H1 (cell line): ENCODE measurements at regions not wholly inside any gene's neighbourhood (a gene's known extent, or its start where the extent isn't known, plus 50 kb on each side); places are given as distances from the start of the nearest gene placed in this dataset.

ENCODE experiments used
- CTCF ChIA-PET: fragments of 300-600 bp; sonication (Branson Sonifier 250); formaldehyde crosslinking; loops from one replicate; lab custom pipeline; 2021; ENCODE audit not compliant: partially characterized antibody; lab: Charles Lee
- POLR2A ChIA-PET: fragments of 300-600 bp; sonication (Branson Sonifier 250); formaldehyde crosslinking; loops from one replicate; lab custom pipeline; 2021; ENCODE audit warnings: inconsistent platforms; ENCODE audit not compliant: partially characterized antibody; lab: Charles Lee
- DNase-seq, 2 experiments: peaks; one replicate each; pipeline versions ENCODE4 v3.0.0 to v3.0.0-alpha.2; 2010 to 2022; ENCODE audit warnings: low spot score in 2 of 2, low read depth in 1 of 2, mixed read lengths in 1 of 2
- FAIRE-seq: peaks from 2 replicates; lab custom pipeline; 2011; peaks lifted over from hg19 to GRCh38; lab: Jason Lieb, UNC
- H2AFZ ChIP-seq: 2 replicates; pipeline ENCODE4 v1.8.1; 2012; ENCODE audit warnings: low read length, inconsistent platforms
- H2AK5ac ChIP-seq: 2 replicates; pipeline ENCODE4 v1.6.1; 2013; ENCODE audit warnings: low read depth, low read length
- H2BK120ac ChIP-seq: replicated peaks from 2 replicates; pipeline ENCODE3; 2013; ENCODE audit warnings: low read depth, low read length, inconsistent platforms
- H2BK12ac ChIP-seq: 2 replicates; pipeline ENCODE4 v1.6.1; 2013; ENCODE audit warnings: low read depth, low read length
- H2BK15ac ChIP-seq: 2 replicates; pipeline ENCODE4 v1.6.1; 2013; ENCODE audit warnings: low read length
- H2BK20ac ChIP-seq: 2 replicates; pipeline ENCODE4 v1.6.1; 2013; ENCODE audit warnings: low read length
- H2BK5ac ChIP-seq: 2 replicates; pipeline ENCODE4 v1.6.1; 2013; ENCODE audit warnings: low read depth, low read length
- H3K14ac ChIP-seq: 2 replicates; pipeline ENCODE4 v1.6.1; 2013; ENCODE audit warnings: inconsistent platforms; ENCODE audit not compliant: insufficient read length
- H3K18ac ChIP-seq: 2 replicates; pipeline ENCODE4 v1.6.1; 2013; ENCODE audit warnings: low read length; ENCODE audit errors: extremely low read depth
- H3K23ac ChIP-seq: 2 replicates; pipeline ENCODE4 v1.6.1; 2013; ENCODE audit warnings: inconsistent platforms; ENCODE audit not compliant: insufficient read length
- H3K23me2 ChIP-seq: 2 replicates; pipeline ENCODE4 v1.6.1; 2013; ENCODE audit warnings: low read depth, low read length
- H3K27ac ChIP-seq: 2 replicates; pipeline ENCODE4 v1.6.1; 2011; ENCODE audit warnings: low read depth, low read length, inconsistent platforms
- H3K27me3 ChIP-seq, 4 experiments: replicated peaks in 1 of 4; 1 replicate in 1 of 4; 2 replicates in 3 of 4; pipeline versions ENCODE4 v1.6.1 to v1.8.1; 2011 to 2013; ENCODE audit warnings: low read length in 3 of 4, mild to moderate bottlenecking in 3 of 4, inconsistent platforms in 2 of 4, mixed read lengths in 2 of 4, moderate library complexity in 1 of 4; ENCODE audit not compliant: control insufficient read depth in 3 of 4, insufficient read depth in 3 of 4; ENCODE audit errors: extremely low read depth in 1 of 4
- H3K36me3 ChIP-seq, 4 experiments: 2 replicates each; pipeline versions ENCODE4 v1.6.1 to v1.8.1; 2011 to 2013; ENCODE audit warnings: mild to moderate bottlenecking in 4 of 4, low read length in 3 of 4, moderate library complexity in 2 of 4, control low read depth in 1 of 4, inconsistent platforms in 1 of 4; ENCODE audit not compliant: insufficient read depth in 4 of 4, control insufficient read depth in 2 of 4
- H3K4ac ChIP-seq: replicated peaks from 2 replicates; pipeline ENCODE3; 2013; ENCODE audit warnings: low read length, low read depth, mixed read lengths, inconsistent platforms; ENCODE audit not compliant: insufficient read length
- H3K4me1 ChIP-seq, 4 experiments: replicated peaks in 1 of 4; 1 replicate in 1 of 4; 2 replicates in 3 of 4; pipeline versions ENCODE4 v1.6.1 to v1.8.1; 2011 to 2013; ENCODE audit warnings: low read length in 3 of 4, inconsistent platforms in 2 of 4, mixed read lengths in 1 of 4; ENCODE audit not compliant: insufficient read depth in 4 of 4, control insufficient read depth in 3 of 4
- H3K4me2 ChIP-seq, 2 experiments: 2 replicates each; pipeline versions ENCODE4 v1.6.1 to v1.8.1; 2011 to 2013; ENCODE audit warnings: low read depth in 2 of 2, low read length in 2 of 2, control low read depth in 1 of 2, inconsistent platforms in 1 of 2, mild to moderate bottlenecking in 1 of 2; ENCODE audit not compliant: insufficient read depth in 1 of 2
- H3K4me3 ChIP-seq, 4 experiments: fragments of 200-600, 300-600 bp in 1 of 4; sonication (generic), shearing (Covaris generic), sonication (Bioruptor Twin) in 1 of 4; 2 replicates each; pipeline versions ENCODE4 v1.5.1 to v1.8.1; 2011 to 2016; ENCODE audit warnings: low read length in 4 of 4, low read depth in 3 of 4, control low read depth in 2 of 4, inconsistent platforms in 2 of 4, mild to moderate bottlenecking in 2 of 4, mixed read lengths in 1 of 4, moderate library complexity in 1 of 4; ENCODE audit not compliant: insufficient read depth in 2 of 4; ENCODE audit errors: extremely low read depth in 1 of 4
- H3K56ac ChIP-seq: replicated peaks from 2 replicates; pipeline ENCODE3; 2013; ENCODE audit warnings: low read depth, mild to moderate bottlenecking, mixed read lengths, low read length, inconsistent platforms; ENCODE audit not compliant: insufficient read length
- H3K79me1 ChIP-seq: 2 replicates; pipeline ENCODE4 v1.6.1; 2013; ENCODE audit warnings: low read depth, low read length, control low read depth
- H3K79me2 ChIP-seq, 2 experiments: 2 replicates each; pipeline versions ENCODE4 v1.6.1 to v1.8.1; 2012 to 2013; ENCODE audit warnings: low read length in 2 of 2, mild to moderate bottlenecking in 2 of 2, inconsistent platforms in 1 of 2; ENCODE audit not compliant: insufficient read depth in 2 of 2, control insufficient read depth in 1 of 2
- H3K9ac ChIP-seq, 4 experiments: replicated peaks in 1 of 4; 1 replicate in 1 of 4; 2 replicates in 3 of 4; pipeline versions ENCODE4 v1.6.1 to v1.8.1; 2011 to 2013; ENCODE audit warnings: low read depth in 3 of 4, low read length in 3 of 4, control low read depth in 2 of 4, mild to moderate bottlenecking in 2 of 4, moderate library complexity in 2 of 4, inconsistent platforms in 1 of 4; ENCODE audit errors: extremely low read depth in 1 of 4
- H3K9me3 ChIP-seq, 2 experiments: 2 replicates each; pipeline versions ENCODE4 v1.6.1 to v1.8.1; 2012 to 2013; ENCODE audit warnings: mild to moderate bottlenecking in 2 of 2, moderate library complexity in 2 of 2, control low read depth in 1 of 2, inconsistent platforms in 1 of 2, low read depth in 1 of 2, low read length in 1 of 2, mixed read lengths in 1 of 2; ENCODE audit not compliant: insufficient read depth in 2 of 2
- H4K20me1 ChIP-seq, 2 experiments: replicated peaks in 1 of 2; 2 replicates each; pipeline versions ENCODE3 to v1.8.1; 2011 to 2013; ENCODE audit warnings: inconsistent platforms in 2 of 2, low read length in 2 of 2, mild to moderate bottlenecking in 1 of 2; ENCODE audit not compliant: insufficient read depth in 2 of 2, control insufficient read depth in 1 of 2
- H4K5ac ChIP-seq: 2 replicates; pipeline ENCODE4 v1.6.1; 2013; ENCODE audit warnings: low read length, low read depth, mixed read lengths, inconsistent platforms; ENCODE audit not compliant: insufficient read length
- H4K8ac ChIP-seq: 2 replicates; pipeline ENCODE4 v1.8.0; 2013; ENCODE audit warnings: mild to moderate bottlenecking, moderate library complexity, low read length, inconsistent platforms; ENCODE audit not compliant: insufficient read depth; ENCODE audit errors: extremely low read depth
- H4K91ac ChIP-seq: replicated peaks from 2 replicates; pipeline ENCODE3; 2013; ENCODE audit warnings: low read length, mixed read lengths, inconsistent platforms; ENCODE audit not compliant: insufficient read length
- CEBPB ChIP-seq: IDR thresholded peaks from 2 replicates; pipeline ENCODE4 v1.6.1; 2012; ENCODE audit warnings: low read depth, low read length
- CTCF ChIP-seq, 3 experiments: IDR thresholded peaks; 1 replicate in 2 of 3; 2 replicates in 1 of 3; pipeline versions ENCODE4 v1.5.1 to v1.6.1; 2011; ENCODE audit warnings: low read length in 3 of 3, mild to moderate bottlenecking in 3 of 3, inconsistent platforms in 2 of 3, low read depth in 1 of 3, moderate library complexity in 1 of 3; ENCODE audit not compliant: insufficient read depth in 1 of 3; ENCODE audit errors: control extremely low read depth in 1 of 3
- E2F6 ChIP-seq: IDR thresholded peaks from 2 replicates; pipeline ENCODE4 v1.6.1; 2012; ENCODE audit warnings: inconsistent platforms
- EP300 ChIP-seq, 2 experiments: IDR thresholded peaks; 1 replicate in 1 of 2; 2 replicates in 1 of 2; pipeline ENCODE4 v1.6.1; 2011 to 2012; ENCODE audit warnings: low read depth in 2 of 2, low read length in 2 of 2, mild to moderate bottlenecking in 2 of 2, borderline replicate concordance in 1 of 2, inconsistent platforms in 1 of 2, moderate library complexity in 1 of 2
- EZH2 ChIP-seq: fragments of 200-600 bp; sonication (generic); IDR thresholded peaks from 2 replicates; pipeline ENCODE4 v1.7.1; 2012; ENCODE audit warnings: low read depth, mild to moderate bottlenecking, moderate library complexity, low read length, inconsistent platforms; ENCODE audit not compliant: severe bottlenecking
- HDAC2 ChIP-seq, 2 experiments: fragments of 300-600 bp in 1 of 2; sonication (generic) in 1 of 2; IDR thresholded peaks; 2 replicates each; pipeline ENCODE4 v1.6.1; 2011 to 2012; ENCODE audit warnings: low read depth in 2 of 2, low read length in 2 of 2, mild to moderate bottlenecking in 2 of 2, moderate library complexity in 2 of 2, borderline replicate concordance in 1 of 2, inconsistent platforms in 1 of 2
- KDM5A ChIP-seq: fragments of 200-600 bp; IDR thresholded peaks from 2 replicates; pipeline ENCODE4 v1.7.1; 2012; ENCODE audit warnings: mild to moderate bottlenecking, low read length, inconsistent platforms, mixed read lengths
- MAFK ChIP-seq: IDR thresholded peaks from 2 replicates; pipeline ENCODE4 v1.6.1; 2012; ENCODE audit warnings: low read depth, mild to moderate bottlenecking, improper control_type of control experiment, low read length
- SP2 ChIP-seq: IDR thresholded peaks from 2 replicates; pipeline ENCODE4 v1.6.1; 2012; ENCODE audit warnings: mild to moderate bottlenecking, low read length, inconsistent platforms
- SRF ChIP-seq: IDR thresholded peaks from 2 replicates; pipeline ENCODE4 v1.6.1; 2011; ENCODE audit warnings: mild to moderate bottlenecking, low read depth, low read length, moderate library complexity
- WGBS, 2 experiments: shearing (Covaris generic) in 1 of 2; methylation state at CpG; one replicate each; pipeline versions ENCODE4 v1.1.6 to v1.1.7; 2013 to 2015; ENCODE audit warnings: low lambda C conversion rate in 2 of 2, mixed read lengths in 2 of 2, inconsistent platforms in 1 of 2, low coverage in 1 of 2, missing lambda C conversion rate in 1 of 2; ENCODE audit not compliant: insufficient replicate concordance in 2 of 2, insufficient coverage in 1 of 2, insufficient read length in 1 of 2; ENCODE audit errors: extremely low coverage in 1 of 2, missing lambda C conversion rate in 1 of 2; 5-methylcytosine and 5-hydroxymethylcytosine counted together

GRCh38 chr6:76697585-76697984, 625.1 kb upstream of the IMPG1 start:
- no peak overlapping the region for H3K4me3 ChIP-seq
- no peak overlapping the region for H3K4ac ChIP-seq
- no peaks in the 10 kb centered on the region for H3K9me3 ChIP-seq
- no peaks in the 10 kb centered on the region; the same call in 1 of the 2 replicates for H3K79me1 ChIP-seq
- no peak overlapping the region for H3K4me2 ChIP-seq
- H2BK5ac ChIP-seq, result no peak overlapping the region
- no peak overlapping the region for H3K14ac ChIP-seq
- H4K5ac ChIP-seq, result no peak overlapping the region
- H3K9ac ChIP-seq, result no peak overlapping the region
- no peaks in the 10 kb centered on the region for H3K79me2 ChIP-seq
- ChIA-PET POLR2A (no interaction called here), CTCF (interaction anchor here (0.6 to 2.7 kb wide), 15 partner anchors 9 to 765 kb away, joined by 3 to 18 read pairs (median 3); no protein-coding TSS in a partner anchor)
- H2BK20ac ChIP-seq, result no peak overlapping the region
- H3K23ac ChIP-seq, result no peak overlapping the region
- no peak for DNase-seq
- no peaks in the 10 kb centered on the region for H3K36me3 ChIP-seq
- no peak overlapping the region for H4K91ac ChIP-seq
- no peak overlapping the region for H3K18ac ChIP-seq
- no peak overlapping the region for H2AFZ ChIP-seq
- H4K20me1 ChIP-seq, result peaks cover 2% of the 10 kb centered on the region in 2 experiments
- H3K27me3 ChIP-seq, result no peaks in the 10 kb centered on the region
- H2BK12ac ChIP-seq, result no peak overlapping the region
- H3K23me2 ChIP-seq, result no peaks in the 10 kb centered on the region
- no peak overlapping the region for H2BK15ac ChIP-seq
- H2BK120ac ChIP-seq, result no peak overlapping the region
- H3K27ac ChIP-seq, result no peak overlapping the region
- WGBS, 2 experiments, result 50% methylated on average over 2 of the region's 2 CpGs; no CpG with 5 or more reads in 1 of the 2 experiments
- no peak overlapping the region for H3K56ac ChIP-seq
- peak; percentile 81 for FAIRE-seq
- H4K8ac ChIP-seq, result no peak overlapping the region
- H3K4me1 ChIP-seq, result no peaks in the 10 kb centered on the region
- H2AK5ac ChIP-seq, result no peak overlapping the region
- TF ChIP-seq HDAC2 (IDR thresholded peaks at IDR 0.05; ENCODE audit: borderline replicate concordance in 1 of 2, low read depth in 2 of 2, low read length in 2 of 2) (0 out of 4 replicates have a peak, but pooled peaks of 1 of the 2 experiments have one; percentile 59), KDM5A (no peak), MAFK (no peak), EP300 (IDR thresholded peaks at IDR 0.05; ENCODE audit: borderline replicate concordance in 1 of 2, low read depth in 2 of 2, low read length in 2 of 2) (no peak), SP2 (no peak), SRF (no peak), CTCF (IDR thresholded peaks at IDR 0.05; ENCODE audit: control extremely low read depth in 1 of 3, insufficient read depth in 1 of 3, low read depth in 1 of 3, low read length in 3 of 3) (peak in 2 of 3 experiments; percentile 33 to 59; a peak in 3 of 4 replicates), CEBPB (0 out of 2 replicates have a peak, but pooled peaks have one; percentile 32), EZH2 (no peak), E2F6 (no peak)
